ENCODE measurements at regions not wholly inside any gene's neighbourhood (a gene's known extent, or its start where the extent isn't known, plus 50 kb on each side); places are given as distances from the start of the nearest gene placed in this dataset.

DNA sequence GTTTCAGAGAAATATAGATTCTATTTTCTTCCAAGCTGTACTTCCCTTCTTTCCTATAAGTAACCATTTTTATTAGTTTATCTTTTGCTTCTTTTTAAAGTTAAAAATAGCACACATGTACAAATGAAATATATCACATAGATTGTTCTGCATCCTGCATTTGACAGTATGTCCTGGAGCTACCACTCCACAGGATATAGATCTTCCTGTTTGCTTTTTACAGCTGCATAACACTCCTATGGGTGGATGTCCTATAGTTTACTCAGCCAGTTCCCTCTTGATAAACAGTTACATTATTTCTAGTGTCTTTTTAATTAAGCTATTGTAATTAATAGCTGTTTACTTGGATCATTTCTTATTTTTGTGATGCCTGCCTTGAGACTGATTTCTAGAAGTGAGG, 301.6 kb upstream of the DDX53 start:
- no peak overlapping the region for H3K27ac ChIP-seq
- intact Hi-C loops (cut with DNase I; ENCODE audit: low total_unique reads) = no loop called here
- no peak for DNase-seq
- no peaks in the 10 kb centered on the region for H3K4me1 ChIP-seq
- no peak for TF ChIP-seq POLR2A (IDR thresholded peaks at IDR 0.05)
- TF ChIP-seq, protein P1, sequence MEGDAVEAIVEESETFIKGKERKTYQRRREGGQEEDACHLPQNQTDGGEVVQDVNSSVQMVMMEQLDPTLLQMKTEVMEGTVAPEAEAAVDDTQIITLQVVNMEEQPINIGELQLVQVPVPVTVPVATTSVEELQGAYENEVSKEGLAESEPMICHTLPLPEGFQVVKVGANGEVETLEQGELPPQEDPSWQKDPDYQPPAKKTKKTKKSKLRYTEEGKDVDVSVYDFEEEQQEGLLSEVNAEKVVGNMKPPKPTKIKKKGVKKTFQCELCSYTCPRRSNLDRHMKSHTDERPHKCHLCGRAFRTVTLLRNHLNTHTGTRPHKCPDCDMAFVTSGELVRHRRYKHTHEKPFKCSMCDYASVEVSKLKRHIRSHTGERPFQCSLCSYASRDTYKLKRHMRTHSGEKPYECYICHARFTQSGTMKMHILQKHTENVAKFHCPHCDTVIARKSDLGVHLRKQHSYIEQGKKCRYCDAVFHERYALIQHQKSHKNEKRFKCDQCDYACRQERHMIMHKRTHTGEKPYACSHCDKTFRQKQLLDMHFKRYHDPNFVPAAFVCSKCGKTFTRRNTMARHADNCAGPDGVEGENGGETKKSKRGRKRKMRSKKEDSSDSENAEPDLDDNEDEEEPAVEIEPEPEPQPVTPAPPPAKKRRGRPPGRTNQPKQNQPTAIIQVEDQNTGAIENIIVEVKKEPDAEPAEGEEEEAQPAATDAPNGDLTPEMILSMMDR (IDR thresholded peaks at IDR 0.05) = no peak
- no peak overlapping the region for H3K4me3 ChIP-seq
- H3K9me3 ChIP-seq = no peaks in the 10 kb centered on the region
- no peaks in the 10 kb centered on the region for H3K27me3 ChIP-seq
- H3K36me3 ChIP-seq = no peaks in the 10 kb centered on the region

- no peak for TF ChIP-seq POLR2A (IDR thresholded peaks at IDR 0.05)
- TF ChIP-seq, protein P1 (IDR thresholded peaks at IDR 0.05) = no peak
- Histone ChIP-seq H3K9me3 (no peaks in the 10 kb centered on the region), H3K27ac (peak overlapping the region in 1 of 2 donors; percentile 69), H3K4me1 (no peaks in the 10 kb centered on the region), H3K27me3 (no peaks in the 10 kb centered on the region), H3K4me3 (no peak overlapping the region), H3K36me3 (no peaks in the 10 kb centered on the region)
- DNase-seq = no peak
- intact Hi-C loops (cut with DNase I; ENCODE audit: low total_unique reads) = no loop called here
Observed at GRCh38 chrX:22699581-22700091, 300.1 kb upstream of the DDX53 start.

DNA sequence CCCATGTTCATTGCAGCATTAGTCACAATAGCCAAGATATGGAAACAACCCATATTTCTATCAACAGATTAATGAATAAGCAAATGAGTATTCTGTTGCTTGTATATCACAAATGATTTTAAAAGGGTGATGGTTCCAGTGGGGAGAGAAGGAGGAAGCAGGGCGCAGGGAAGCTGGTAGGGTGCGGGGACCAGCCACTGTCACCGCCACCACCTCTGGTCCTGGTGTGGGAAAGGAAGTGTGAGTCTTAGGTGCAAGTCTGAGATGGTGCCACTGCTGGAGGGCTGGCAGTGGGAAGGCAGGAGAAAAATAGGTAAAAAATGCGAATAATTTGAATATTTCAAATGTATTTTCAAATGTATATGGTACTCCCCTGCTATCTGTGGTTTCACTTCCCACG, 286.8 kb upstream of the DDX53 start:
- intact Hi-C loops (cut with DNase I; ENCODE audit: low total_unique reads) = no loop called here
- TF ChIP-seq, protein P1 (IDR thresholded peaks at IDR 0.05) = no peak
- no peak for TF ChIP-seq POLR2A (IDR thresholded peaks at IDR 0.05)

GRCh38 chrX:22730542-22730941, 269.2 kb upstream of the DDX53 start:
- no peak for DNase-seq
- intact Hi-C loops (cut with DNase I; ENCODE audit: low total_unique reads) = no loop called here
- H3K9me3 ChIP-seq = no peaks in the 10 kb centered on the region
- TF ChIP-seq, protein P1 (IDR thresholded peaks at IDR 0.05) = no peak
- no peak for TF ChIP-seq POLR2A (IDR thresholded peaks at IDR 0.05)
- H3K27me3 ChIP-seq = no peaks in the 10 kb centered on the region
- no peak overlapping the region for H3K4me3 ChIP-seq
- H3K36me3 ChIP-seq = no peaks in the 10 kb centered on the region
- no peak overlapping the region for H3K27ac ChIP-seq
- no peaks in the 10 kb centered on the region for H3K4me1 ChIP-seq

More for the DNA sequence above, 286.8 kb upstream of the DDX53 start:
- H3K4me1 ChIP-seq = no peaks in the 10 kb centered on the region
- H3K36me3 ChIP-seq = no peaks in the 10 kb centered on the region
- H3K9me3 ChIP-seq = no peaks in the 10 kb centered on the region
- no peak for DNase-seq
- no peak overlapping the region for H3K27ac ChIP-seq
- no peak overlapping the region for H3K4me3 ChIP-seq
- H3K27me3 ChIP-seq = no peaks in the 10 kb centered on the region

GRCh38 chrX:22737541-22737940, 262.2 kb upstream of the DDX53 start:
- Histone ChIP-seq H3K4me1 (no peaks in the 10 kb centered on the region), H3K27me3 (no peaks in the 10 kb centered on the region), H3K27ac (no peak overlapping the region), H3K36me3 (no peaks in the 10 kb centered on the region), H3K4me3 (no peak overlapping the region), H3K9me3 (no peaks in the 10 kb centered on the region)
- no peak for DNase-seq
- TF ChIP-seq POLR2A (IDR thresholded peaks at IDR 0.05) = no peak
- TF ChIP-seq, protein P1 (IDR thresholded peaks at IDR 0.05) = no peak
- intact Hi-C loops (cut with DNase I; ENCODE audit: low total_unique reads) = no loop called here

Measured in uterus (tissue), 3 donors.